Tibial nerve (tissue), 4 donors: ENCODE measurements at regions not wholly inside any gene's neighbourhood (a gene's known extent, or its start where the extent isn't known, plus 50 kb on each side); places are given as distances from the start of the nearest gene placed in this dataset.

Source experiments
- EP300 ChIP-seq, 2 donors: sonication (generic); formaldehyde crosslinking; IDR thresholded peaks; one replicate each; pipeline ENCODE4 v1.6.1; 2017; ENCODE audit warnings: antibody characterized with exemption in 2 of 2, mild to moderate bottlenecking in 1 of 2
- POLR2A ChIP-seq, 2 donors: fragments of 450-650 bp; IDR thresholded peaks; one replicate each; pipeline ENCODE4 v1.6.1; 2017; ENCODE audit warnings: antibody characterized with exemption in 2 of 2, mild to moderate bottlenecking in 2 of 2, moderate library complexity in 2 of 2
- TF ChIP-seq, protein P1 (sequence below), 5 experiments: fragments of 200-600 bp in 3 of 5; fragments of 450-650 bp in 2 of 5; sonication (generic) in 3 of 5; IDR thresholded peaks; one replicate each; pipeline ENCODE4 v1.5.1; 2016 to 2019; ENCODE audit warnings: antibody characterized with exemption in 5 of 5, mild to moderate bottlenecking in 3 of 5, moderate library complexity in 2 of 5

DNA sequence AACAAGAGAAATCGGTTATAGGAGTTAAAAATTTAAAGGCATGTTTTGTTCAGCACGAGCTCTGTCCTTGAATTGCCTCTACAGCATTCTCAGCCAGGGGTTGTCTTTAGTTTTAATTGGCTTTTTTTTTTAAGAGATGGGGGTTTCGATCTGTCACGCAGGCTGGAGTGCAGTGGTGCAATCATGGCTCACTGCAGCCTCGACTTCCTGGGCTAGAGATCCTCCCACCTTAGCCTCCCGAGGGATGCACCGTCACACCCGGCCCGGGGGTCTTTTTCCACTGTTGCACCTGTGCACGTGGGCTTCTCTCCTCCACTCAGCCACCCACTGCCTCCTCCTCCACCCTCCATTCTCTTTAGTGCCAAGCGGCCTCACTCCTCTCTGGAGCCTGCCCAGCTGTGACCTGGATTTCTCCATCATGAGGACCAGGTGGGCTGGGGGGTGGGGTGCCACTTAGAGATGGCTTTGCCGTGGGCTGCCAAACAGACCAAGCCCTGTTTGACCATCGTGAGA, 106.8 kb upstream of the SEC14L1 start:
- TF ChIP-seq, protein P1, sequence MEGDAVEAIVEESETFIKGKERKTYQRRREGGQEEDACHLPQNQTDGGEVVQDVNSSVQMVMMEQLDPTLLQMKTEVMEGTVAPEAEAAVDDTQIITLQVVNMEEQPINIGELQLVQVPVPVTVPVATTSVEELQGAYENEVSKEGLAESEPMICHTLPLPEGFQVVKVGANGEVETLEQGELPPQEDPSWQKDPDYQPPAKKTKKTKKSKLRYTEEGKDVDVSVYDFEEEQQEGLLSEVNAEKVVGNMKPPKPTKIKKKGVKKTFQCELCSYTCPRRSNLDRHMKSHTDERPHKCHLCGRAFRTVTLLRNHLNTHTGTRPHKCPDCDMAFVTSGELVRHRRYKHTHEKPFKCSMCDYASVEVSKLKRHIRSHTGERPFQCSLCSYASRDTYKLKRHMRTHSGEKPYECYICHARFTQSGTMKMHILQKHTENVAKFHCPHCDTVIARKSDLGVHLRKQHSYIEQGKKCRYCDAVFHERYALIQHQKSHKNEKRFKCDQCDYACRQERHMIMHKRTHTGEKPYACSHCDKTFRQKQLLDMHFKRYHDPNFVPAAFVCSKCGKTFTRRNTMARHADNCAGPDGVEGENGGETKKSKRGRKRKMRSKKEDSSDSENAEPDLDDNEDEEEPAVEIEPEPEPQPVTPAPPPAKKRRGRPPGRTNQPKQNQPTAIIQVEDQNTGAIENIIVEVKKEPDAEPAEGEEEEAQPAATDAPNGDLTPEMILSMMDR (IDR thresholded peaks at IDR 0.05) = no peak
- no peak for TF ChIP-seq POLR2A (IDR thresholded peaks at IDR 0.05)
- no peak for TF ChIP-seq EP300 (IDR thresholded peaks at IDR 0.05)
